ENCODE measurements at regions not wholly inside any gene's neighbourhood (a gene's known extent, or its start where the extent isn't known, plus 50 kb on each side); places are given as distances from the start of the nearest gene placed in this dataset.

GRCh38 chrX:7789200-7789599 is 53.8 kb upstream of the VCX start:
- no peak for DNase-seq

- no peak for DNase-seq
Observed at GRCh38 chrX:7788334-7788733, 54.6 kb upstream of the VCX start.

GRCh38 chrX:7787714-7788113 is 55.3 kb upstream of the VCX start:
- no peak for DNase-seq

GRCh38 chrX:7784580-7784979 is 58.4 kb upstream of the VCX start:
- no peak for DNase-seq

- DNase-seq, result no peak
Observed at GRCh38 chrX:7779644-7780043, 63.3 kb upstream of the VCX start.

- no peak for DNase-seq
Observed at GRCh38 chrX:7775987-7776386, 67.0 kb upstream of the VCX start.

GRCh38 chrX:7771788-7772438 is 71.1 kb upstream of the VCX start:
- DNase-seq, result no peak

- DNase-seq, result no peak
Observed at GRCh38 chrX:7759830-7760229, 83.1 kb upstream of the VCX start.

GRCh38 chrX:7746856-7747255 is 96.1 kb upstream of the VCX start:
- DNase-seq, result no peak

GRCh38 chrX:7730071-7730470 is 112.9 kb upstream of the VCX start:
- no peak for DNase-seq

- no peak for DNase-seq
Observed at GRCh38 chrX:7720519-7720918, 122.5 kb upstream of the VCX start.

GRCh38 chrX:7714351-7714750 is 128.6 kb upstream of the VCX start:
- no peak for DNase-seq

GRCh38 chrX:7711167-7711566 is 131.8 kb upstream of the VCX start:
- DNase-seq, result no peak

GRCh38 chrX:7709845-7710244 is 133.1 kb upstream of the VCX start:
- DNase-seq, result no peak

- no peak for DNase-seq
Observed at GRCh38 chrX:7706032-7706431, 136.9 kb upstream of the VCX start.

GRCh38 chrX:7704205-7704604 is 138.8 kb upstream of the VCX start:
- no peak for DNase-seq

GRCh38 chrX:7698248-7698647 is 144.7 kb upstream of the VCX start:
- DNase-seq, result no peak

GRCh38 chrX:7690842-7691241 is 152.1 kb upstream of the VCX start:
- DNase-seq, result no peak

- no peak for DNase-seq
Observed at GRCh38 chrX:7689791-7690412, 153.1 kb upstream of the VCX start.

GRCh38 chrX:7680181-7680580 is 162.8 kb upstream of the VCX start:
- no peak for DNase-seq

GRCh38 chrX:7654316-7654715 is 188.7 kb upstream of the VCX start:
- no peak for DNase-seq

- no peak for DNase-seq
Observed at GRCh38 chrX:7647831-7648230, 195.1 kb upstream of the VCX start.

GRCh38 chrX:7641141-7641540 is 201.8 kb upstream of the VCX start:
- no peak for DNase-seq

- DNase-seq, result no peak
Observed at GRCh38 chrX:7640392-7640791, 202.6 kb upstream of the VCX start.

GRCh38 chrX:7638078-7638710 is 204.8 kb upstream of the VCX start:
- no peak for DNase-seq

All from OCI-M1 (cell line).